ENCODE measurements at regions not wholly inside any gene's neighbourhood (a gene's known extent, or its start where the extent isn't known, plus 50 kb on each side); places are given as distances from the start of the nearest gene placed in this dataset.

DNA sequence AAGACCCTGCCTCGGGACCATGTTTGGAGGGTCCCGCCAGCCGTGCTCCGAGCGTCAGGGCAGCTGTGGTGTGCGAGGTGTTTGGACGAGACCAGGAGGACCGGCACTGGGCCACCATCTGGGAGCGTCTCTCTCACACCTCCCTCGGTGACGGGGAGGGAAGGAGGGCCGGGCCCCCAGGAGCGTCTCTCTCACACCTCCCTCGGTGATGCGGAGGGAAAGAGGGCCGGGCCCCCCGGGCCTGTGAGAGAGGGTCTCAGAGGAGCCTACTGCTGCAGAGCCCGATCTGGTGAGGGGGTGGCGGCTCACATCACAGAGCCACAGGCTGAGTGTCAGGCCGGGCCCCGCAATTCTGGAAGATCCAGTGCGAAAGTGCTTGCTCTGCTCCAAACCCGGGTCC lies 65.8 kb upstream of the CFAP46 start:
- TF ChIP-seq, protein P1, sequence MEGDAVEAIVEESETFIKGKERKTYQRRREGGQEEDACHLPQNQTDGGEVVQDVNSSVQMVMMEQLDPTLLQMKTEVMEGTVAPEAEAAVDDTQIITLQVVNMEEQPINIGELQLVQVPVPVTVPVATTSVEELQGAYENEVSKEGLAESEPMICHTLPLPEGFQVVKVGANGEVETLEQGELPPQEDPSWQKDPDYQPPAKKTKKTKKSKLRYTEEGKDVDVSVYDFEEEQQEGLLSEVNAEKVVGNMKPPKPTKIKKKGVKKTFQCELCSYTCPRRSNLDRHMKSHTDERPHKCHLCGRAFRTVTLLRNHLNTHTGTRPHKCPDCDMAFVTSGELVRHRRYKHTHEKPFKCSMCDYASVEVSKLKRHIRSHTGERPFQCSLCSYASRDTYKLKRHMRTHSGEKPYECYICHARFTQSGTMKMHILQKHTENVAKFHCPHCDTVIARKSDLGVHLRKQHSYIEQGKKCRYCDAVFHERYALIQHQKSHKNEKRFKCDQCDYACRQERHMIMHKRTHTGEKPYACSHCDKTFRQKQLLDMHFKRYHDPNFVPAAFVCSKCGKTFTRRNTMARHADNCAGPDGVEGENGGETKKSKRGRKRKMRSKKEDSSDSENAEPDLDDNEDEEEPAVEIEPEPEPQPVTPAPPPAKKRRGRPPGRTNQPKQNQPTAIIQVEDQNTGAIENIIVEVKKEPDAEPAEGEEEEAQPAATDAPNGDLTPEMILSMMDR (conservative IDR thresholded peaks at IDR 0.05 in 1 of 2, IDR thresholded peaks at IDR 0.05 in 1 of 2; ENCODE audit: extremely low read depth in 1 of 2, insufficient read depth in 1 of 2, low read depth in 1 of 2, low read length in 2 of 2): no peak
- no peak for TF ChIP-seq EZH2 (IDR thresholded peaks at IDR 0.05; ENCODE audit: borderline replicate concordance, low read length)
